CD4-positive, alpha-beta T cell treated with Interleukin-10 for 1 hour (primary cell): ENCODE measurements at regions not wholly inside any gene's neighbourhood (a gene's known extent, or its start where the extent isn't known, plus 50 kb on each side); places are given as distances from the start of the nearest gene placed in this dataset.

ENCODE experiments used
- DNase-seq: peaks from one replicate; pipeline ENCODE4 v3.0.0-alpha.2; 2020

- no peak for DNase-seq
These were observed 62.3 kb upstream of the NKX2-2 start for GRCh38 chr20:21575981-21576740.

DNA sequence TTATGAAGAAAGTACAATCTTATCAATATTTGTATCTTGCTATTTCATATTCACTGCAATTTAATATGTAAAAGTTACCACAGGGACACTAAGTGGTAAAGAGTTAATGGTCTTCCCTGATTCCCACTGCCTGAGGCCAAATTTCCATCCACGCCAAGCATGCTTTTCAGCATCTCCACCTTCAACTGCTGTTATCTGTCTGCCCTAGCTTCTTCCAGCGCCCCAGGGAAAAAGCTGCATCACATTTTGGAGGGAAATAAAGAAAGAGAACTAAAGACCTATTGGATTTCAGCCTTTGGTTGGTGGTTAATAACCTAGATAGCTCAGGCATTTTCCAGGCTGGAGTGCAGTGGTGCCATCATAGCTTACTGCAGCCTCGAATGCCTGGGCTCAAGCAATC lies 61.3 kb upstream of the NKX2-2 start:
- no peak for DNase-seq

DNA sequence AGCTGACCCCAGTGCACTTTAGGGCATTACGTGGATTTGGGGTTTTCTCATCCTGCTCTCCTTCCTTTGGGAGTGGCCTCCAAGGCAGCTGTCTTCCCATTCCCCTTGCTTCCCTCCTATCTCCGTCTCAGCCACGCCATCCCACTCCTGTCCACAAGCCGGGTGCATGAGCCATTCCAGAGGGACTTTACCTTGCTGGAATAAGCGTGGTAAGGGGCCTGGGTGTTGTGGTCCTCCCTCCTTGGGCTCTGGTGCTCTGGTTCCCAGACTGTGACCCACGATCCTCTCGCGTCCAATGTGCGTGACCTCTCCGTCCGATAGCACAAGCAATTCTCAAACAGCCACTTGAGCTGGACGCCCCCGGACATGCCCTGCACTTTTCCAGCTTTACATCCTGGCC lies 60.6 kb upstream of the NKX2-2 start:
- DNase-seq = no peak

- no peak for DNase-seq
These were observed 59.4 kb upstream of the NKX2-2 start for GRCh38 chr20:21573259-21573658.

DNA sequence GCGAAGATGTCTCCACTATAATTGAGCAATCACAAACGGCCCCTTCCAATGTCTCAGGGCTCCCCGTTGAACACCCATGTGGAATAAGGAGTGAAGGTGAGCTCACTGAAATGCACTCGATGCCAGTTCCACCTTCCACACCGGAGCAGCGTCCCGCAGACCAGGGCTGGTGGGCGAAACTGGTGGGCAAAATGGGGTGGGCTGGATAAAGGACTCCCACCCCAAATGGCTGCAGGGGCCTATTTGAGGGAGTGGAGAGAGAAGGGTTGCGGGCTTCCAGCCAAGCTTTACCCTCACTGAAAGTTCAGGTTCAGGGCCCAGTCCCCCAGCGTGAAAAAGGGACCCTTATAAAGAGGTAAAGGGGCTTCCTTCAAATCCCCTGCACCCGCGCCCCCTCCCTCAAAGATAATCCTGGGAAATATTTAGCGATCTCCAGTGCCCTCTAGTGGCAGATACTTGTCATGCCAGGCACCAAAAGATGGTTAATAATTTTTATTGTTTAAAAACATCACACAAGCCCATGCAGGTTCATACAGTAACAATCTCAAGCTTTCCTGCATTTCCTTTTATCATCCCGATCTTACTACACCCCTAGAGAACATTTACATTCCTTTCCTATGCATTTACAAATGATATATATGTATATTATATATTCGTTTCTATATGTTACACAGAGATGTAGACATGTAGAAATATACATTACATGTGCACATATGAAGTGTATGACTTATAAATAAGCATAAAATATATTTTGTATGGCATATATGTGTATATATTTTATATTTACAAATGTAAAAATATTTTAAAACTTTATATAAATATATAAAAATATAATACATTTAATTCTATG lies 58.2 kb upstream of the NKX2-2 start:
- DNase-seq = peak; percentile 39

DNA sequence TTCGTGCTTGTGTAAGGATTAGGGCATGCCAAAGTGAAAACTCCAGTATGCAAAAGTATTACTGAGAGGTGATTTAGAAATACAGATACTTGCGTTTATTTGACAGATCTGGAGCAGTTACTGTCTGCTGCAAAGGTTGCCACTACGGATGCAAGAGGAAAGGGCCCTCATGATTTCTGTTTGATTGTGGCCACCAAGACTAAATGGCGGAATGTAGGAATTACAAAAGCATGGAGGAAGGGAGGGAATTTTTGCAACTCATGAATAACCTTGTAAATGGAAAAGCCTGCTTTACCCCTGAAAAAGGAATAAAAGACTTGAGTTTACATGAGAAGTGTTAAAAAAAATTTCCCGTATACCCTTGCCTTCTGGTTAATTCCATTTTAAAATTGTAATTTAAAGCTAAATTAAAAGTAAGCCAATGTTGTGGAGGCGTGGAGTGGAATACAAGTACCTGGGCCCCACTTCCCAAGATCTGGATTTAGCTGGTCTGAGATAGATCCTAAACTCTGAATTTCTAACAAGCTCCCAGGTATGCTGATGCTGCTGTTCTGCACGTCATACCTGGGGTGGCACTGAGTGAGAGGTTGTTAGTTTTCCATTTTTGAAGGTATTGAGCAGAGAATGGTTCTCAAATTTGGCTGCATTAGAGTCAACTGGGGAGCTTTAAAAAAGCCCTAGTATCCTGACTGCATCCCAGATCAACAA lies 56.6 kb upstream of the NKX2-2 start:
- DNase-seq = no peak

DNA sequence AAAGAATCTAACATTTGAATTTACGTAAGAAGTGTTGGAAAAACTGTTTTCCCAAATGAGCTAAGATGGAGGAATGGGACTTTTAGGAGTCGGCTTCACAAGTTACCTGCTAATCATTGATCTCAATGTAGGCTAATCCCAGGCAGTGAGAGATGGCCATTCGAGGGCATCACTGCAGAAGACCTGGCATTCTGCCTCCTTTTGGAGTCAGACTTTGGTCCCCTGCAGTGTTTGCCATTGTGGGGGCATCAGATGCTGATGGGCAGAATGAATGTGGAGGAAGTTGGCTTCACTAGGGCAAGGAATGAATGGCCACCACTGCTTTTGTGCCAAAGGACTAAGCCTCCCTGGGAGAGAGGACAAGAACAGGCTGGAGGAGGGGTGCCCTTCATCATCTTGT lies 55.7 kb upstream of the NKX2-2 start:
- DNase-seq = no peak

DNA sequence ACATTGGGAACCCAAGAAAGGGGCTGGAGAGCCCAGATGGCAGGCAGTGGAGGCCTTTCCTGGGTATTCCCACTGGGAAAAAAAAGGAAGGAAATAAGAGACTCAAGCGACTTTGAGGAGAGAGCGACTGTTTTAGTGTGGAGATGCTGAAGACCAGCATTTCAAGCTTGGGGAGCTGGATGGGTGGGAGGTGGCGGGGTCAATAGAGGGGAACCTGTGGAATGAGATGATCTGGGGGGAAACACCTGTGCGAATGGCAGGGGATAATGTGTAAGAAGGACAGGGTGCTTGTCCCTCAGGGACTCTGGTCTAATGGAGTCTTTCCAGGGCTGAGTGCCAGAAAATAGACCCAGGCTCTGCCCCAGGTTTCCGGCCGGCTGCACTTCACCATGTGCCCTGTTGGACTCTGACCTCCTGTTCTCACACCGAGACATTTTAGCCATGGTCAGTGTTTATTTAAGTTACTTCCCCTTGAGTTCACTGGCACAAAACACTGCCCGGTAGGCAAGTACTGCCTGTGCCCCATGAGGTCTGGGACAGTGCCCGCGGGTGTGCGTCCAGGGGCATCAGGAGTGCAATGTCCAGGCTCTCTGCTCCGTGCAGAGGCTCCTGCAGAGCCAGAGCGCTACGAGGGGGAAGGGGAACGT lies 50.4 kb upstream of the NKX2-2 start:
- no peak for DNase-seq
